ENCODE measurements at regions not wholly inside any gene's neighbourhood (a gene's known extent, or its start where the extent isn't known, plus 50 kb on each side); places are given as distances from the start of the nearest gene placed in this dataset.

GRCh38 chr21:24577301-24577700 is 1030.0 kb downstream of the MRPL39 start:
- Histone ChIP-seq H2AK5ac (ENCODE audit: low read depth, low read length) (no peak overlapping the region), H3K36me3 (ENCODE audit: control insufficient read depth in 2 of 4, insufficient read depth in 4 of 4, low read length in 3 of 4) (no peaks in the 10 kb centered on the region), H3K79me2 (ENCODE audit: control insufficient read depth in 1 of 2, insufficient read depth in 2 of 2, low read length in 2 of 2) (no peaks in the 10 kb centered on the region), H3K23me2 (ENCODE audit: low read depth, low read length) (no peaks in the 10 kb centered on the region), H2BK5ac (ENCODE audit: low read depth, low read length) (no peak overlapping the region), H3K4me3 (ENCODE audit: extremely low read depth in 1 of 4, insufficient read depth in 2 of 4, low read depth in 3 of 4, low read length in 4 of 4) (no peak overlapping the region), H4K5ac (ENCODE audit: insufficient read length, low read depth, low read length) (no peak overlapping the region), H2BK12ac (ENCODE audit: low read depth, low read length) (no peak overlapping the region), H2AFZ (ENCODE audit: low read length) (no peak overlapping the region), H3K4me2 (ENCODE audit: insufficient read depth in 1 of 2, low read depth in 2 of 2, low read length in 2 of 2) (no peak overlapping the region), H4K91ac (replicated peaks; ENCODE audit: insufficient read length, low read length) (no peak overlapping the region), H3K4me1 (replicated peaks in 1 of 4; ENCODE audit: control insufficient read depth in 3 of 4, insufficient read depth in 4 of 4, low read length in 3 of 4) (no peaks in the 10 kb centered on the region), H2BK15ac (ENCODE audit: low read length) (no peak overlapping the region), H3K56ac (replicated peaks; ENCODE audit: insufficient read length, low read depth, low read length) (no peak overlapping the region), H3K18ac (ENCODE audit: extremely low read depth, low read length) (no peak overlapping the region), H3K14ac (ENCODE audit: insufficient read length) (no peak overlapping the region), H3K27ac (ENCODE audit: low read depth, low read length) (no peak overlapping the region), H3K23ac (ENCODE audit: insufficient read length) (no peak overlapping the region), H3K4ac (replicated peaks; ENCODE audit: insufficient read length, low read depth, low read length) (no peak overlapping the region), H3K79me1 (ENCODE audit: low read depth, low read length) (no peaks in the 10 kb centered on the region), H3K27me3 (replicated peaks in 1 of 4; ENCODE audit: control insufficient read depth in 3 of 4, extremely low read depth in 1 of 4, insufficient read depth in 3 of 4, low read length in 3 of 4) (no peaks in the 10 kb centered on the region), H2BK20ac (ENCODE audit: low read length) (no peak overlapping the region), H4K8ac (ENCODE audit: extremely low read depth, insufficient read depth, low read length) (no peak overlapping the region), H3K9me3 (ENCODE audit: insufficient read depth in 2 of 2, low read depth in 1 of 2, low read length in 1 of 2) (peaks cover 10 to 20% of the 10 kb centered on the region in 2 experiments; a peak in 3 of 4 replicates), H3K9ac (replicated peaks in 1 of 4; ENCODE audit: extremely low read depth in 1 of 4, low read depth in 3 of 4, low read length in 3 of 4) (no peak overlapping the region), H2BK120ac (replicated peaks; ENCODE audit: low read depth, low read length) (no peak overlapping the region), H4K20me1 (replicated peaks in 1 of 2; ENCODE audit: control insufficient read depth in 1 of 2, insufficient read depth in 2 of 2, low read length in 2 of 2) (no peaks in the 10 kb centered on the region)
- ChIA-PET CTCF (ENCODE audit: partially characterized antibody) (no interaction called here), POLR2A (ENCODE audit: partially characterized antibody) (no interaction called here)
- FAIRE-seq, result no peak
- DNase-seq (ENCODE audit: low read depth in 1 of 2, low spot score in 2 of 2), result no peak
- WGBS, 2 experiments (ENCODE audit: extremely low coverage in 1 of 2, insufficient coverage in 1 of 2, insufficient read length in 1 of 2, insufficient replicate concordance in 2 of 2, low coverage in 1 of 2, low lambda C conversion rate in 2 of 2, missing lambda C conversion rate in 1 of 2), result 91% methylated on average over 2 of the region's 2 CpGs; no CpG with 5 or more reads in 1 of the 2 experiments
- TF ChIP-seq SAP30 (IDR thresholded peaks at IDR 0.05; ENCODE audit: insufficient read depth, insufficient replicate concordance, low read length), result no peak
- TF ChIP-seq HDAC2 (IDR thresholded peaks at IDR 0.05; ENCODE audit: borderline replicate concordance in 1 of 2, low read depth in 2 of 2, low read length in 2 of 2), result no peak
- no peak for TF ChIP-seq RBBP5 (IDR thresholded peaks at IDR 0.05; ENCODE audit: borderline replicate concordance, low read depth, low read length)
